OCI-LY7 (cell line): ENCODE measurements at regions not wholly inside any gene's neighbourhood (a gene's known extent, or its start where the extent isn't known, plus 50 kb on each side); places are given as distances from the start of the nearest gene placed in this dataset.

Experiments used
- EZH2phosphoT487 ChIP-seq: fragments of 200-600 bp; sonication (generic); IDR thresholded peaks from 2 replicates; pipeline ENCODE4 v1.6.1; 2018; ENCODE audit warnings: low read depth, borderline replicate concordance, mild to moderate bottlenecking, mixed run types, antibody characterized with exemption, low read length, moderate library complexity, mixed read lengths
- TF ChIP-seq, protein P1 (sequence below): fragments of 200-600 bp; sonication (generic); conservative IDR thresholded peaks from 2 replicates; pipeline ENCODE4 v1.5.1; 2014; ENCODE audit warnings: mild to moderate bottlenecking, antibody characterized with exemption, low read length, moderate library complexity, mixed read lengths

- TF ChIP-seq, protein P1, sequence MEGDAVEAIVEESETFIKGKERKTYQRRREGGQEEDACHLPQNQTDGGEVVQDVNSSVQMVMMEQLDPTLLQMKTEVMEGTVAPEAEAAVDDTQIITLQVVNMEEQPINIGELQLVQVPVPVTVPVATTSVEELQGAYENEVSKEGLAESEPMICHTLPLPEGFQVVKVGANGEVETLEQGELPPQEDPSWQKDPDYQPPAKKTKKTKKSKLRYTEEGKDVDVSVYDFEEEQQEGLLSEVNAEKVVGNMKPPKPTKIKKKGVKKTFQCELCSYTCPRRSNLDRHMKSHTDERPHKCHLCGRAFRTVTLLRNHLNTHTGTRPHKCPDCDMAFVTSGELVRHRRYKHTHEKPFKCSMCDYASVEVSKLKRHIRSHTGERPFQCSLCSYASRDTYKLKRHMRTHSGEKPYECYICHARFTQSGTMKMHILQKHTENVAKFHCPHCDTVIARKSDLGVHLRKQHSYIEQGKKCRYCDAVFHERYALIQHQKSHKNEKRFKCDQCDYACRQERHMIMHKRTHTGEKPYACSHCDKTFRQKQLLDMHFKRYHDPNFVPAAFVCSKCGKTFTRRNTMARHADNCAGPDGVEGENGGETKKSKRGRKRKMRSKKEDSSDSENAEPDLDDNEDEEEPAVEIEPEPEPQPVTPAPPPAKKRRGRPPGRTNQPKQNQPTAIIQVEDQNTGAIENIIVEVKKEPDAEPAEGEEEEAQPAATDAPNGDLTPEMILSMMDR, result no peak
- TF ChIP-seq EZH2phosphoT487, result no peak
Measured at GRCh38 chr10:111837985-111838384, 345.6 kb downstream of the GPAM start.
